Brain microvascular endothelial cell (primary cell): ENCODE measurements at regions not wholly inside any gene's neighbourhood (a gene's known extent, or its start where the extent isn't known, plus 50 kb on each side); places are given as distances from the start of the nearest gene placed in this dataset.

Experiments
- DNase-seq: peaks from one replicate; pipeline ENCODE4 v3.0.0-alpha.2; 2020
- H3K27ac ChIP-seq: fragments of 250-450 bp; sonication (Bioruptor Pico); 2 replicates; pipeline ENCODE4 v1.5.1; 2020; ENCODE audit warnings: mild to moderate bottlenecking, moderate library complexity
- H3K27me3 ChIP-seq: fragments of 250-450 bp; sonication (Bioruptor Pico); replicated peaks from 2 replicates; pipeline ENCODE4 v1.5.1; 2020; ENCODE audit warnings: mild to moderate bottlenecking
- H3K36me3 ChIP-seq: fragments of 250-450 bp; sonication (Bioruptor Pico); replicated peaks from 2 replicates; pipeline ENCODE4 v1.5.1; 2020; ENCODE audit warnings: mild to moderate bottlenecking
- H3K4me3 ChIP-seq: 2 replicates; pipeline ENCODE4 v1.5.1; 2011; ENCODE audit warnings: low read depth, mild to moderate bottlenecking, control low read depth, low read length, moderate library complexity
- CTCF ChIP-seq: IDR thresholded peaks from 2 replicates; pipeline ENCODE4 v1.5.1; 2011; ENCODE audit warnings: low read depth, mild to moderate bottlenecking, moderate library complexity, low read length, control low read depth, inconsistent platforms; ENCODE audit errors: missing control alignments
- in situ Hi-C: cut with HindIII; loops from 2 replicates; pipeline ENCODE4 v1.10.0; 2017; ENCODE audit warnings: low sequenced_read_pairs, low pct_ligation_motif_present

GRCh38 chr5:167168971-167169370, 1122.5 kb upstream of the WWC1 start:
- no peak for DNase-seq
- no peak overlapping the region for H3K4me3 ChIP-seq
- TF ChIP-seq CTCF = no peak
- no peak overlapping the region for H3K27ac ChIP-seq
- H3K27me3 ChIP-seq = no peaks in the 10 kb centered on the region
- in situ Hi-C loops = no loop called here
- H3K36me3 ChIP-seq = no peaks in the 10 kb centered on the region

- no peak for DNase-seq
- TF ChIP-seq CTCF = no peak
- in situ Hi-C loops = no loop called here
- Histone ChIP-seq H3K4me3 (no peak overlapping the region), H3K36me3 (no peaks in the 10 kb centered on the region), H3K27ac (no peak overlapping the region), H3K27me3 (no peaks in the 10 kb centered on the region)
Measured at GRCh38 chr5:167171056-167171455, 1120.4 kb upstream of the WWC1 start.

DNA sequence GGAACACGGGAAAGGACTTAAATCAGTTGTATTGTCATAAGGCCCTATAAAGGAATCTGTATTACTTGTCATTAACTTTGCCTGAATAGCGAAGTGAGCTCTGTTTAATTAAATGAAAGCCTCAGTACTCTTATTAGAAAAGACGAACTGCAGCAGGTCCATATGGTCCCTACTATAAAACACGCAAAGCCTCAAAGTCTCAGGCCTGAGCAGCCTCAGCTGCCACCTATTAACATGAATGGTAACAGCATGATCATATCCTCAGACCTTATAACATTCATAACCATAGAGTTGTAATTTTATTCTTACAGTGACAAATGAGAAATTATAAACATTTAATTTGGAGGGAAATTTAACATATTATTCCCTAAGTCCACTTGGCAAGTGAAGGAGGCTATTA, 1113.7 kb upstream of the WWC1 start:
- no peak for TF ChIP-seq CTCF
- DNase-seq = no peak
- in situ Hi-C loops = no loop called here

GRCh38 chr5:167180906-167181305, 1110.5 kb upstream of the WWC1 start:
- in situ Hi-C loops = no loop called here
- no peak for DNase-seq
- no peak for TF ChIP-seq CTCF
- H3K27me3 ChIP-seq = no peaks in the 10 kb centered on the region
- no peaks in the 10 kb centered on the region for H3K36me3 ChIP-seq
- H3K27ac ChIP-seq = no peak overlapping the region
- H3K4me3 ChIP-seq = no peak overlapping the region

More for the DNA sequence above, 1113.7 kb upstream of the WWC1 start:
- H3K4me3 ChIP-seq = no peak overlapping the region
- no peak overlapping the region for H3K27ac ChIP-seq
- no peaks in the 10 kb centered on the region for H3K36me3 ChIP-seq
- no peaks in the 10 kb centered on the region for H3K27me3 ChIP-seq

- no peak for DNase-seq
- H3K4me3 ChIP-seq = no peak overlapping the region
- in situ Hi-C loops = no loop called here
- H3K36me3 ChIP-seq = no peaks in the 10 kb centered on the region
- H3K27me3 ChIP-seq = no peaks in the 10 kb centered on the region
- TF ChIP-seq CTCF = no peak
- H3K27ac ChIP-seq = no peak overlapping the region
Measured at GRCh38 chr5:167205881-167206280, 1085.6 kb upstream of the WWC1 start.

GRCh38 chr5:167207081-167207480, 1084.4 kb upstream of the WWC1 start:
- H3K36me3 ChIP-seq = no peaks in the 10 kb centered on the region
- no peak overlapping the region for H3K4me3 ChIP-seq
- no peak for TF ChIP-seq CTCF
- H3K27ac ChIP-seq = no peak overlapping the region
- H3K27me3 ChIP-seq = no peaks in the 10 kb centered on the region
- DNase-seq = no peak
- in situ Hi-C loops = no loop called here
